Sciatic nerve (tissue), 2 donors: ENCODE measurements at regions not wholly inside any gene's neighbourhood (a gene's known extent, or its start where the extent isn't known, plus 50 kb on each side); places are given as distances from the start of the nearest gene placed in this dataset.
"Not testable (repeated sequence)": the region's sequence is repeated elsewhere in the genome, so short reads cannot be mapped to it uniquely, and the experiment has no call there.

Experiments
- ATAC-seq: fragments of 200-7000 bp; cut with Tn5 transposase; one replicate; pipeline ENCODE4 v1.9.1; 2020; ENCODE audit warnings: mild to moderate bottlenecking, moderate library complexity
- DNase-seq: peaks from one replicate; pipeline ENCODE4 v3.0.0-alpha.2; 2020; ENCODE audit warnings: low spot score
- intact Hi-C: fragments of 100-400 bp; cut with DNase I; formaldehyde crosslinking; loops from one replicate; pipeline ENCODE4 v1.14.2; 2022
- donor health status: DM: no; HTN: no; CAD: no.
- donor health status: DM: no; HTN: no; CAD: no.

- no peak for ATAC-seq
These were observed 94.1 kb upstream of the CREB5 start for GRCh38 chr7:28318101-28318762.

GRCh38 chr7:28323833-28324232 lies 88.5 kb upstream of the CREB5 start:
- ATAC-seq (no peak), DNase-seq (no peak)
- intact Hi-C loops, result no loop called here

More at GRCh38 chr7:28318101-28318762, 94.1 kb upstream of the CREB5 start:
- DNase-seq, result no peak
- intact Hi-C loops, result no loop called here

- intact Hi-C loops, result no loop called here
- DNase-seq (no peak), ATAC-seq (no peak)
These were observed 84.2 kb upstream of the CREB5 start for GRCh38 chr7:28328146-28328545.

- no peak for ATAC-seq
- intact Hi-C loops, result no loop called here
- no peak for DNase-seq
These were observed 83.3 kb upstream of the CREB5 start for GRCh38 chr7:28328822-28329660.

GRCh38 chr7:28329661-28330363 lies 82.5 kb upstream of the CREB5 start:
- intact Hi-C loops, result no loop called here

GRCh38 chr7:28330384-28331070 lies 81.8 kb upstream of the CREB5 start:
- DNase-seq, result no peak
- no peak for ATAC-seq
- intact Hi-C loops, result no loop called here

More at GRCh38 chr7:28329661-28330363, 82.5 kb upstream of the CREB5 start:
- DNase-seq, result no peak
- peak; percentile 68 for ATAC-seq

- DNase-seq (no peak), ATAC-seq (no peak)
- intact Hi-C loops, result no loop called here
These were observed 80.3 kb upstream of the CREB5 start for GRCh38 chr7:28332046-28332445.

- ATAC-seq, DNase-seq, intact Hi-C loops: not testable (repeated sequence)
These were observed 78.8 kb upstream of the CREB5 start for GRCh38 chr7:28333548-28333947.

- ATAC-seq (no peak), DNase-seq (no peak)
- intact Hi-C loops, result no loop called here
These were observed 75.5 kb upstream of the CREB5 start for GRCh38 chr7:28336806-28337205.

GRCh38 chr7:28338041-28338440 lies 74.3 kb upstream of the CREB5 start:
- ATAC-seq, result no peak
- no peak for DNase-seq
- intact Hi-C loops, result no loop called here

GRCh38 chr7:28343462-28343861 lies 68.9 kb upstream of the CREB5 start:
- DNase-seq, result no peak
- ATAC-seq, result no peak
- intact Hi-C loops, result no loop called here

- no peak for ATAC-seq
- no peak for DNase-seq
- intact Hi-C loops, result no loop called here
These were observed 66.1 kb upstream of the CREB5 start for GRCh38 chr7:28346256-28346655.

- ATAC-seq, result no peak
- no peak for DNase-seq
- intact Hi-C loops, result no loop called here
These were observed 65.5 kb upstream of the CREB5 start for GRCh38 chr7:28346676-28347363.

- DNase-seq (no peak), ATAC-seq (peak; percentile 39)
- intact Hi-C loops, result no loop called here
These were observed 64.6 kb upstream of the CREB5 start for GRCh38 chr7:28347475-28348318.

GRCh38 chr7:28348636-28349035 lies 63.7 kb upstream of the CREB5 start:
- DNase-seq (no peak), ATAC-seq (no peak)
- intact Hi-C loops, result no loop called here

- ATAC-seq (no peak), DNase-seq (no peak)
- intact Hi-C loops, result no loop called here
These were observed 62.7 kb upstream of the CREB5 start for GRCh38 chr7:28349637-28350036.

GRCh38 chr7:28350662-28351061 lies 61.7 kb upstream of the CREB5 start:
- ATAC-seq (no peak), DNase-seq (no peak)
- intact Hi-C loops, result no loop called here

- DNase-seq (no peak), ATAC-seq (no peak)
- intact Hi-C loops, result no loop called here
These were observed 60.9 kb upstream of the CREB5 start for GRCh38 chr7:28351450-28351849.
